Testis (tissue), 2 donors: ENCODE measurements at regions not wholly inside any gene's neighbourhood (a gene's known extent, or its start where the extent isn't known, plus 50 kb on each side); places are given as distances from the start of the nearest gene placed in this dataset.
A peak's percentile ranks its signal among the peaks of the same experiment; 100 is the strongest.

Experiments used
- DNase-seq: peaks from one replicate; pipeline ENCODE4 v3.0.0-alpha.2; 2019
- H3K27ac ChIP-seq, 2 donors: fragments of 200-600 bp; sonication (generic); one replicate each; pipeline ENCODE4 v1.5.1; 2019
- H3K27me3 ChIP-seq: fragments of 200-600 bp; sonication (generic); one replicate; pipeline ENCODE4 v1.5.1; 2019
- H3K36me3 ChIP-seq: fragments of 200-600 bp; sonication (generic); one replicate; pipeline ENCODE4 v1.5.1; 2017; ENCODE audit warnings: low read depth; ENCODE audit errors: missing control alignments
- H3K4me1 ChIP-seq: fragments of 200-600 bp; sonication (generic); one replicate; pipeline ENCODE4 v1.5.1; 2019
- H3K4me3 ChIP-seq, 2 donors: fragments of 200-600 bp; sonication (generic); one replicate each; pipeline ENCODE4 v1.5.1; 2017 to 2019
- H3K9me3 ChIP-seq: fragments of 200-600 bp; sonication (generic); one replicate; pipeline ENCODE4 v1.5.1; 2017
- CTCF ChIP-seq, 3 experiments: fragments of 450-650 bp in 2 of 3; fragments of 200-600 bp in 1 of 3; sonication (generic) in 1 of 3; IDR thresholded peaks; one replicate each; pipeline ENCODE4 v1.5.1; 2016 to 2019; ENCODE audit warnings: antibody characterized with exemption in 3 of 3, mild to moderate bottlenecking in 2 of 3, moderate library complexity in 1 of 3
- POLR2A ChIP-seq: fragments of 450-650 bp; IDR thresholded peaks from one replicate; pipeline ENCODE4 v1.6.1; 2017; ENCODE audit warnings: antibody characterized with exemption, mild to moderate bottlenecking, moderate library complexity
- WGBS, 2 donors: methylation state at CpG; one replicate each; pipeline ENCODE4 v1.1.5; 2018; 5-methylcytosine and 5-hydroxymethylcytosine counted together
- intact Hi-C: fragments of 100-400 bp; cut with DNase I; formaldehyde crosslinking; loops from one replicate; pipeline ENCODE4 v1.15.1; 2023; ENCODE audit warnings: low total_unique reads

- no peak overlapping the region for H3K4me3 ChIP-seq
- no peaks in the 10 kb centered on the region for H3K36me3 ChIP-seq
- intact Hi-C loops, result no loop called here
- H3K9me3 ChIP-seq, result no peaks in the 10 kb centered on the region
- WGBS, 2 donors, result 89 to 97% methylated on average over 1 of the region's 1 CpG
- no peaks in the 10 kb centered on the region for H3K27me3 ChIP-seq
- H3K27ac ChIP-seq, result no peak overlapping the region
- TF ChIP-seq POLR2A, result no peak
- no peak for TF ChIP-seq CTCF (IDR thresholded peaks at IDR 0.05)
- no peak for DNase-seq
- H3K4me1 ChIP-seq, result no peaks in the 10 kb centered on the region
These were observed 213.4 kb upstream of the CCDC150 start for GRCh38 chr2:196426122-196426521.

- no peak for DNase-seq
- 20 to 27% methylated on average over 2 of the region's 2 CpGs for WGBS, 2 donors
- no peak for TF ChIP-seq POLR2A
- no peak for TF ChIP-seq CTCF (IDR thresholded peaks at IDR 0.05)
- Histone ChIP-seq H3K4me1 (no peaks in the 10 kb centered on the region), H3K27ac (no peak overlapping the region), H3K9me3 (no peaks in the 10 kb centered on the region), H3K4me3 (no peak overlapping the region), H3K36me3 (no peaks in the 10 kb centered on the region), H3K27me3 (no peaks in the 10 kb centered on the region)
- intact Hi-C loops, result no loop called here
These were observed 211.4 kb upstream of the CCDC150 start for GRCh38 chr2:196427986-196428634.

GRCh38 chr2:196431076-196431475 is 208.4 kb upstream of the CCDC150 start:
- Histone ChIP-seq H3K36me3 (no peaks in the 10 kb centered on the region), H3K27me3 (no peaks in the 10 kb centered on the region), H3K9me3 (no peaks in the 10 kb centered on the region), H3K4me3 (no peak overlapping the region), H3K27ac (no peak overlapping the region), H3K4me1 (no peaks in the 10 kb centered on the region)
- no peak for TF ChIP-seq CTCF (IDR thresholded peaks at IDR 0.05)
- TF ChIP-seq POLR2A, result no peak
- WGBS, 2 donors, result 69 to 75% methylated on average over 2 of the region's 2 CpGs
- no peak for DNase-seq
- intact Hi-C loops, result no loop called here

- no peak for DNase-seq
- H3K27me3 ChIP-seq, result no peaks in the 10 kb centered on the region
- no peaks in the 10 kb centered on the region for H3K4me1 ChIP-seq
- no peak for TF ChIP-seq POLR2A
- peak in 1 of 3 experiments; percentile 40 for TF ChIP-seq CTCF (IDR thresholded peaks at IDR 0.05)
- H3K36me3 ChIP-seq, result no peaks in the 10 kb centered on the region
- H3K9me3 ChIP-seq, result no peaks in the 10 kb centered on the region
- WGBS, 2 donors, result 66 to 74% methylated on average over 4 of the region's 4 CpGs
- H3K4me3 ChIP-seq, result no peak overlapping the region
- intact Hi-C loops, result no loop called here
- no peak overlapping the region for H3K27ac ChIP-seq
These were observed 207.6 kb upstream of the CCDC150 start for GRCh38 chr2:196431957-196432356.

GRCh38 chr2:196433116-196433515 is 206.4 kb upstream of the CCDC150 start:
- no peak overlapping the region for H3K27ac ChIP-seq
- no peaks in the 10 kb centered on the region for H3K36me3 ChIP-seq
- WGBS, 2 donors, result 96 to 97% methylated on average over 13 of the region's 13 CpGs
- no peak overlapping the region for H3K4me3 ChIP-seq
- no peaks in the 10 kb centered on the region for H3K4me1 ChIP-seq
- H3K9me3 ChIP-seq, result no peaks in the 10 kb centered on the region
- intact Hi-C loops, result no loop called here
- no peak for TF ChIP-seq POLR2A
- no peak for DNase-seq
- no peaks in the 10 kb centered on the region for H3K27me3 ChIP-seq
